H1 (cell line): ENCODE measurements at regions not wholly inside any gene's neighbourhood (a gene's known extent, or its start where the extent isn't known, plus 50 kb on each side); places are given as distances from the start of the nearest gene placed in this dataset.

Experiments used
- CTCF ChIA-PET: fragments of 300-600 bp; sonication (Branson Sonifier 250); formaldehyde crosslinking; loops from one replicate; lab custom pipeline; 2021; ENCODE audit not compliant: partially characterized antibody; lab: Charles Lee
- POLR2A ChIA-PET: fragments of 300-600 bp; sonication (Branson Sonifier 250); formaldehyde crosslinking; loops from one replicate; lab custom pipeline; 2021; ENCODE audit warnings: inconsistent platforms; ENCODE audit not compliant: partially characterized antibody; lab: Charles Lee
- DNase-seq, 2 experiments: peaks; one replicate each; pipeline versions ENCODE4 v3.0.0 to v3.0.0-alpha.2; 2010 to 2022; ENCODE audit warnings: low spot score in 2 of 2, low read depth in 1 of 2, mixed read lengths in 1 of 2
- FAIRE-seq: peaks from 2 replicates; lab custom pipeline; 2011; peaks lifted over from hg19 to GRCh38; lab: Jason Lieb, UNC
- H2AFZ ChIP-seq: 2 replicates; pipeline ENCODE4 v1.8.1; 2012; ENCODE audit warnings: low read length, inconsistent platforms
- H2AK5ac ChIP-seq: 2 replicates; pipeline ENCODE4 v1.6.1; 2013; ENCODE audit warnings: low read depth, low read length
- H2BK120ac ChIP-seq: replicated peaks from 2 replicates; pipeline ENCODE3; 2013; ENCODE audit warnings: low read depth, low read length, inconsistent platforms
- H2BK12ac ChIP-seq: 2 replicates; pipeline ENCODE4 v1.6.1; 2013; ENCODE audit warnings: low read depth, low read length
- H2BK15ac ChIP-seq: 2 replicates; pipeline ENCODE4 v1.6.1; 2013; ENCODE audit warnings: low read length
- H2BK20ac ChIP-seq: 2 replicates; pipeline ENCODE4 v1.6.1; 2013; ENCODE audit warnings: low read length
- H2BK5ac ChIP-seq: 2 replicates; pipeline ENCODE4 v1.6.1; 2013; ENCODE audit warnings: low read depth, low read length
- H3K14ac ChIP-seq: 2 replicates; pipeline ENCODE4 v1.6.1; 2013; ENCODE audit warnings: inconsistent platforms; ENCODE audit not compliant: insufficient read length
- H3K18ac ChIP-seq: 2 replicates; pipeline ENCODE4 v1.6.1; 2013; ENCODE audit warnings: low read length; ENCODE audit errors: extremely low read depth
- H3K23ac ChIP-seq: 2 replicates; pipeline ENCODE4 v1.6.1; 2013; ENCODE audit warnings: inconsistent platforms; ENCODE audit not compliant: insufficient read length
- H3K23me2 ChIP-seq: 2 replicates; pipeline ENCODE4 v1.6.1; 2013; ENCODE audit warnings: low read depth, low read length
- H3K27ac ChIP-seq: 2 replicates; pipeline ENCODE4 v1.6.1; 2011; ENCODE audit warnings: low read depth, low read length, inconsistent platforms
- H3K27me3 ChIP-seq, 4 experiments: replicated peaks in 1 of 4; 1 replicate in 1 of 4; 2 replicates in 3 of 4; pipeline versions ENCODE4 v1.6.1 to v1.8.1; 2011 to 2013; ENCODE audit warnings: low read length in 3 of 4, mild to moderate bottlenecking in 3 of 4, inconsistent platforms in 2 of 4, mixed read lengths in 2 of 4, moderate library complexity in 1 of 4; ENCODE audit not compliant: control insufficient read depth in 3 of 4, insufficient read depth in 3 of 4; ENCODE audit errors: extremely low read depth in 1 of 4
- H3K36me3 ChIP-seq, 4 experiments: 2 replicates each; pipeline versions ENCODE4 v1.6.1 to v1.8.1; 2011 to 2013; ENCODE audit warnings: mild to moderate bottlenecking in 4 of 4, low read length in 3 of 4, moderate library complexity in 2 of 4, control low read depth in 1 of 4, inconsistent platforms in 1 of 4; ENCODE audit not compliant: insufficient read depth in 4 of 4, control insufficient read depth in 2 of 4
- H3K4ac ChIP-seq: replicated peaks from 2 replicates; pipeline ENCODE3; 2013; ENCODE audit warnings: low read length, low read depth, mixed read lengths, inconsistent platforms; ENCODE audit not compliant: insufficient read length
- H3K4me1 ChIP-seq, 4 experiments: replicated peaks in 1 of 4; 1 replicate in 1 of 4; 2 replicates in 3 of 4; pipeline versions ENCODE4 v1.6.1 to v1.8.1; 2011 to 2013; ENCODE audit warnings: low read length in 3 of 4, inconsistent platforms in 2 of 4, mixed read lengths in 1 of 4; ENCODE audit not compliant: insufficient read depth in 4 of 4, control insufficient read depth in 3 of 4
- H3K4me2 ChIP-seq, 2 experiments: 2 replicates each; pipeline versions ENCODE4 v1.6.1 to v1.8.1; 2011 to 2013; ENCODE audit warnings: low read depth in 2 of 2, low read length in 2 of 2, control low read depth in 1 of 2, inconsistent platforms in 1 of 2, mild to moderate bottlenecking in 1 of 2; ENCODE audit not compliant: insufficient read depth in 1 of 2
- H3K4me3 ChIP-seq, 4 experiments: fragments of 200-600, 300-600 bp in 1 of 4; sonication (generic), shearing (Covaris generic), sonication (Bioruptor Twin) in 1 of 4; 2 replicates each; pipeline versions ENCODE4 v1.5.1 to v1.8.1; 2011 to 2016; ENCODE audit warnings: low read length in 4 of 4, low read depth in 3 of 4, control low read depth in 2 of 4, inconsistent platforms in 2 of 4, mild to moderate bottlenecking in 2 of 4, mixed read lengths in 1 of 4, moderate library complexity in 1 of 4; ENCODE audit not compliant: insufficient read depth in 2 of 4; ENCODE audit errors: extremely low read depth in 1 of 4
- H3K56ac ChIP-seq: replicated peaks from 2 replicates; pipeline ENCODE3; 2013; ENCODE audit warnings: low read depth, mild to moderate bottlenecking, mixed read lengths, low read length, inconsistent platforms; ENCODE audit not compliant: insufficient read length
- H3K79me1 ChIP-seq: 2 replicates; pipeline ENCODE4 v1.6.1; 2013; ENCODE audit warnings: low read depth, low read length, control low read depth
- H3K79me2 ChIP-seq, 2 experiments: 2 replicates each; pipeline versions ENCODE4 v1.6.1 to v1.8.1; 2012 to 2013; ENCODE audit warnings: low read length in 2 of 2, mild to moderate bottlenecking in 2 of 2, inconsistent platforms in 1 of 2; ENCODE audit not compliant: insufficient read depth in 2 of 2, control insufficient read depth in 1 of 2
- H3K9ac ChIP-seq, 4 experiments: replicated peaks in 1 of 4; 1 replicate in 1 of 4; 2 replicates in 3 of 4; pipeline versions ENCODE4 v1.6.1 to v1.8.1; 2011 to 2013; ENCODE audit warnings: low read depth in 3 of 4, low read length in 3 of 4, control low read depth in 2 of 4, mild to moderate bottlenecking in 2 of 4, moderate library complexity in 2 of 4, inconsistent platforms in 1 of 4; ENCODE audit errors: extremely low read depth in 1 of 4
- H3K9me3 ChIP-seq, 2 experiments: 2 replicates each; pipeline versions ENCODE4 v1.6.1 to v1.8.1; 2012 to 2013; ENCODE audit warnings: mild to moderate bottlenecking in 2 of 2, moderate library complexity in 2 of 2, control low read depth in 1 of 2, inconsistent platforms in 1 of 2, low read depth in 1 of 2, low read length in 1 of 2, mixed read lengths in 1 of 2; ENCODE audit not compliant: insufficient read depth in 2 of 2
- H4K20me1 ChIP-seq, 2 experiments: replicated peaks in 1 of 2; 2 replicates each; pipeline versions ENCODE3 to v1.8.1; 2011 to 2013; ENCODE audit warnings: inconsistent platforms in 2 of 2, low read length in 2 of 2, mild to moderate bottlenecking in 1 of 2; ENCODE audit not compliant: insufficient read depth in 2 of 2, control insufficient read depth in 1 of 2
- H4K5ac ChIP-seq: 2 replicates; pipeline ENCODE4 v1.6.1; 2013; ENCODE audit warnings: low read length, low read depth, mixed read lengths, inconsistent platforms; ENCODE audit not compliant: insufficient read length
- H4K8ac ChIP-seq: 2 replicates; pipeline ENCODE4 v1.8.0; 2013; ENCODE audit warnings: mild to moderate bottlenecking, moderate library complexity, low read length, inconsistent platforms; ENCODE audit not compliant: insufficient read depth; ENCODE audit errors: extremely low read depth
- H4K91ac ChIP-seq: replicated peaks from 2 replicates; pipeline ENCODE3; 2013; ENCODE audit warnings: low read length, mixed read lengths, inconsistent platforms; ENCODE audit not compliant: insufficient read length
- GABPA ChIP-seq: IDR thresholded peaks from 2 replicates; pipeline ENCODE4 v1.6.1; 2011; ENCODE audit warnings: mild to moderate bottlenecking, low read length, moderate library complexity, borderline replicate concordance; ENCODE audit not compliant: insufficient read depth
- JUN ChIP-seq: IDR thresholded peaks from 2 replicates; pipeline ENCODE4 v1.6.1; 2011; ENCODE audit warnings: low read depth, mild to moderate bottlenecking, improper control_type of control experiment, low read length
- KDM4A ChIP-seq: IDR thresholded peaks from one replicate; pipeline ENCODE4 v1.7.1; 2012; ENCODE audit warnings: low read depth, mild to moderate bottlenecking, moderate library complexity, low read length, inconsistent platforms; ENCODE audit not compliant: severe bottlenecking
- NANOG ChIP-seq: IDR thresholded peaks from 2 replicates; pipeline ENCODE4 v1.6.1; 2011; ENCODE audit warnings: low read length, low read depth, mild to moderate bottlenecking, inconsistent platforms; ENCODE audit not compliant: insufficient read depth, poor library complexity, severe bottlenecking
- POLR2AphosphoS5 ChIP-seq: IDR thresholded peaks from 2 replicates; pipeline ENCODE4 v1.6.1; 2011; ENCODE audit warnings: low read depth, low read length
- RAD21 ChIP-seq, 2 experiments: IDR thresholded peaks in 1 of 2; conservative IDR thresholded peaks in 1 of 2; 2 replicates each; pipeline ENCODE4 v1.6.1; 2011; ENCODE audit warnings: low read depth in 2 of 2, low read length in 2 of 2, improper control_type of control experiment in 1 of 2, inconsistent platforms in 1 of 2, mild to moderate bottlenecking in 1 of 2, moderate library complexity in 1 of 2
- RBBP5 ChIP-seq: IDR thresholded peaks from 2 replicates; pipeline ENCODE4 v1.7.1; 2012; ENCODE audit warnings: low read depth, mild to moderate bottlenecking, inconsistent platforms, low read length, moderate library complexity, borderline replicate concordance
- RXRA ChIP-seq: IDR thresholded peaks from 2 replicates; pipeline ENCODE4 v1.6.1; 2011; ENCODE audit warnings: low read depth, mild to moderate bottlenecking, low read length, moderate library complexity; ENCODE audit not compliant: insufficient read depth
- SIN3A ChIP-seq, 2 experiments: IDR thresholded peaks in 1 of 2; conservative IDR thresholded peaks in 1 of 2; 2 replicates each; pipeline ENCODE4 v1.6.1; 2011 to 2012; ENCODE audit warnings: low read length in 2 of 2, improper control_type of control experiment in 1 of 2, low read depth in 1 of 2, mild to moderate bottlenecking in 1 of 2
- TBP ChIP-seq: IDR thresholded peaks from 2 replicates; pipeline ENCODE4 v1.6.1; 2011; ENCODE audit warnings: low read depth, low read length, improper control_type of control experiment
- TCF12 ChIP-seq: IDR thresholded peaks from 2 replicates; pipeline ENCODE4 v1.6.1; 2011; ENCODE audit warnings: low read depth, mild to moderate bottlenecking, low read length
- ZNF274 ChIP-seq: IDR thresholded peaks from 2 replicates; pipeline ENCODE4 v1.7.0; 2012; ENCODE audit warnings: low read length, borderline replicate concordance; ENCODE audit errors: extremely low read depth
- WGBS, 2 experiments: shearing (Covaris generic) in 1 of 2; methylation state at CpG; one replicate each; pipeline versions ENCODE4 v1.1.6 to v1.1.7; 2013 to 2015; ENCODE audit warnings: low lambda C conversion rate in 2 of 2, mixed read lengths in 2 of 2, inconsistent platforms in 1 of 2, low coverage in 1 of 2, missing lambda C conversion rate in 1 of 2; ENCODE audit not compliant: insufficient replicate concordance in 2 of 2, insufficient coverage in 1 of 2, insufficient read length in 1 of 2; ENCODE audit errors: extremely low coverage in 1 of 2, missing lambda C conversion rate in 1 of 2; 5-methylcytosine and 5-hydroxymethylcytosine counted together
- TF ChIP-seq, protein P1 (sequence below): IDR thresholded peaks from 2 replicates; pipeline ENCODE4 v1.6.1; 2011; ENCODE audit warnings: low read length, improper control_type of control experiment

DNA sequence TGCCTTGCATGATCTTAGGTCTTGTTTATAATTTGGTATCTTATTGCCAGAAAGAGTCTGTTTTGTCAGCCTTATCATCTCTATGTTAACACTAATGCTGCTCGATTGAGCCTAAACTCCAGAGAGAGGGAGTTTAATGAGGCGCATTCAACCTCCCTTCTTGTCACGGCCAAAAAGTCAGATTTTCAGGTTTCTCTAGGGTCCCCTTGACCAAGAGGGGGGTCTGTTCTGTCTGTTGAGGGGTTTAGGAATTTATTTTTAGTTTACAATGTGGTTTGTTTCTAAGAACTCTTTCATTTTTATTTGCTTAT is 285.7 kb upstream of the VWC2 start:
- Histone ChIP-seq H2AK5ac (peak overlapping the region; percentile 72; the same call in 1 of the 2 replicates), H3K56ac (no peak overlapping the region), H2BK5ac (peak overlapping the region; percentile 77; the same call in 1 of the 2 replicates), H2AFZ (0 out of 2 replicates have a peak overlapping the region, but pooled peaks have one; percentile 18), H4K91ac (peak overlapping the region; percentile 25), H3K4me2 (no peak overlapping the region), H3K4me3 (no peak overlapping the region), H3K23me2 (no peaks in the 10 kb centered on the region), H3K79me1 (no peaks in the 10 kb centered on the region), H3K14ac (no peak overlapping the region), H3K27ac (no peak overlapping the region), H3K36me3 (no peaks in the 10 kb centered on the region), H3K18ac (no peak overlapping the region), H2BK12ac (peak overlapping the region; percentile 7; the same call in 1 of the 2 replicates), H3K4ac (no peak overlapping the region), H3K9me3 (no peaks in the 10 kb centered on the region), H2BK20ac (peak overlapping the region; percentile 93; the same call in 1 of the 2 replicates), H2BK15ac (no peak overlapping the region), H3K27me3 (no peaks in the 10 kb centered on the region), H3K9ac (no peak overlapping the region), H2BK120ac (peak overlapping the region; percentile 9), H3K79me2 (no peaks in the 10 kb centered on the region), H4K5ac (no peak overlapping the region), H4K8ac (no peak overlapping the region), H4K20me1 (no peaks in the 10 kb centered on the region), H3K4me1 (peaks cover 0 to 12% (median 6%) of the 10 kb centered on the region in 4 experiments; a peak in 5 of 7 replicates), H3K23ac (no peak overlapping the region)
- FAIRE-seq, result no peak
- no peak for DNase-seq
- POLR2A ChIA-PET, result no interaction called here
- CTCF ChIA-PET, result interaction anchor here (1.5 kb wide), 1 partner anchor 11 kb away, joined by 5 read pairs; no protein-coding TSS in a partner anchor
- 80% methylated on average over 3 of the region's 3 CpGs; no CpG with 5 or more reads in 1 of the 2 experiments for whole genome bisulfite sequencing, 2 experiments
- no peak for TF ChIP-seq RAD21 (IDR thresholded peaks at IDR 0.05 in 1 of 2, conservative IDR thresholded peaks at IDR 0.05 in 1 of 2; ENCODE audit: low read depth in 2 of 2, low read length in 2 of 2)
- TF ChIP-seq RXRA, result no peak
- no peak for TF ChIP-seq TCF12
- TF ChIP-seq, protein P1, sequence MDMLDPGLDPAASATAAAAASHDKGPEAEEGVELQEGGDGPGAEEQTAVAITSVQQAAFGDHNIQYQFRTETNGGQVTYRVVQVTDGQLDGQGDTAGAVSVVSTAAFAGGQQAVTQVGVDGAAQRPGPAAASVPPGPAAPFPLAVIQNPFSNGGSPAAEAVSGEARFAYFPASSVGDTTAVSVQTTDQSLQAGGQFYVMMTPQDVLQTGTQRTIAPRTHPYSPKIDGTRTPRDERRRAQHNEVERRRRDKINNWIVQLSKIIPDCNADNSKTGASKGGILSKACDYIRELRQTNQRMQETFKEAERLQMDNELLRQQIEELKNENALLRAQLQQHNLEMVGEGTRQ, result no peak
- TF ChIP-seq JUN, result no peak
- no peak for TF ChIP-seq TBP
- no peak for TF ChIP-seq KDM4A
- no peak for TF ChIP-seq GABPA
- no peak for TF ChIP-seq NANOG
- TF ChIP-seq POLR2AphosphoS5, result no peak
- TF ChIP-seq RBBP5, result no peak
- TF ChIP-seq ZNF274, result no peak
- TF ChIP-seq SIN3A (conservative IDR thresholded peaks at IDR 0.05 in 1 of 2, IDR thresholded peaks at IDR 0.05 in 1 of 2; ENCODE audit: low read depth in 1 of 2, low read length in 2 of 2), result no peak
